ENCODE measurements at regions not wholly inside any gene's neighbourhood (a gene's known extent, or its start where the extent isn't known, plus 50 kb on each side); places are given as distances from the start of the nearest gene placed in this dataset.
A peak's percentile ranks its signal among the peaks of the same experiment; 100 is the strongest.

DNA sequence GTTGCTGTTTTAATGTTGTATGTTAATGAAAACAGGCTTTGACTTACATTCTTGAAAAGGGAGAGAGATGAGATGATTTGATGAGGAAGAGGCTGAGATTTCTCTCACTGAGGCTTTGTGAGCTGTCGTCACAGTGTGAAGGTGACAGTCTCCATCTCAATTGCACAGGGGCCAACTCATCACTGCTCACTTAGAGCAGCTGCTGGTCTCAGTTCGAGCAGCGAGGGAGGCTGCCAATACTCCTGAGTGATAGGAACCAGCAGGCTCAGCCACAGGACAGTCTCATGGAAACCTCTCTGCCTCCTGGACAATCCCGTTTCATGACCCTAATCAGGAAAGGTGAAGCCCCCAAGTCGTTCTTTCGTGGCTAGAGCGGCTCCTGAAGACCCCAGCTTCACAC is 170.7 kb upstream of the SOX11 start:
- H3K27me3 ChIP-seq (ENCODE audit: insufficient read depth, low read depth, severe bottlenecking): no peaks in the 10 kb centered on the region
- no peaks in the 10 kb centered on the region for H3K36me3 ChIP-seq
- no peak overlapping the region for H3K4me3 ChIP-seq (ENCODE audit: low read depth, low read length)
- no peaks in the 10 kb centered on the region for H3K9me3 ChIP-seq (ENCODE audit: severe bottlenecking)
- TF ChIP-seq CTCF (IDR thresholded peaks at IDR 0.05; ENCODE audit: low read depth, low read length): no peak
- H3K27ac ChIP-seq: no peak overlapping the region
- no peak for DNase-seq

DNA sequence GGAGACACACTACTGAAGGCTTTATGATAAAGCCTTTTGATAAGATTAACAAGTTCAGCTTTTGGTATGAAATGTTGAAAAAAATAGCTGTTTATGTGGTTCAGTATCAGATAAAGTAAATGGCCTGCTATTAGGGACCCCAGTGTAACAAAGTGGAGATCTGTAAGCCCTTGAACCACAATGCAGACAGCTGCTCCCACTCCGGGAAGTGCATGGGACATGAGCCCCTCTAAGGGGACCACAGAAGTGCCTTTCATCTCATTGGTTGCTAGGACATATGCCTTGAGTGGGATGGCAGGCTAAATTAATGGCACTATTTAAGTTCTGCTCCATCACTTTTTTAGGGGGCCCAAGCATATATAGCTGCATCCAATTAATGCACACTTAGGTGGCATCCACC is 167.6 kb upstream of the SOX11 start:
- Histone ChIP-seq H3K36me3 (no peaks in the 10 kb centered on the region), H3K27me3 (ENCODE audit: insufficient read depth, low read depth, severe bottlenecking) (no peaks in the 10 kb centered on the region), H3K27ac (no peak overlapping the region), H3K9me3 (ENCODE audit: severe bottlenecking) (no peaks in the 10 kb centered on the region), H3K4me3 (ENCODE audit: low read depth, low read length) (no peak overlapping the region)
- TF ChIP-seq CTCF (IDR thresholded peaks at IDR 0.05; ENCODE audit: low read depth, low read length): no peak
- DNase-seq: no peak

DNA sequence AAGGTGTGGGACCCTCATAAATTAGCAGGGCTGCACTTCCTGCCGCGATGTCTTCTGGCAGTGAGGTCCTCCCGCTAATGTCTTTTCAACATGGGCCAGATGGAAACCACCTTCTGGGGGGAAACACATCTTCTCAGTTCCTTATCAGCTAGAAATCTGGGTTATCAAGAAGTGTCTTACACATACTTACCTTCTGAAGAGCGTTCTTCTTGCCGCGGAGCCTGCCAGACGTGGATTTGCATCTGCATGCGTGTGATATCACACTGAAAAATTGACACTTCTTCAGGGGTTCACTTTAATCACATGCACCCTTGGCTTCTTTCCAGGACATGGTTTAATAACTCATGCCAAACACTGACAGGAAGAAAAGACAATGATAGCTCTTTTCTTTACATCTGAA is 163.5 kb upstream of the SOX11 start:
- Histone ChIP-seq H3K36me3 (no peaks in the 10 kb centered on the region), H3K27me3 (ENCODE audit: insufficient read depth, low read depth, severe bottlenecking) (no peaks in the 10 kb centered on the region), H3K9me3 (ENCODE audit: severe bottlenecking) (peaks cover 3% of the 10 kb centered on the region), H3K4me3 (ENCODE audit: low read depth, low read length) (no peak overlapping the region), H3K27ac (no peak overlapping the region)
- no peak for TF ChIP-seq CTCF (IDR thresholded peaks at IDR 0.05; ENCODE audit: low read depth, low read length)
- no peak for DNase-seq

- Histone ChIP-seq H3K27ac (peak overlapping the region; percentile 60), H3K9me3 (ENCODE audit: severe bottlenecking) (peaks cover 3% of the 10 kb centered on the region), H3K27me3 (ENCODE audit: insufficient read depth, low read depth, severe bottlenecking) (no peaks in the 10 kb centered on the region), H3K36me3 (no peaks in the 10 kb centered on the region), H3K4me3 (ENCODE audit: low read depth, low read length) (no peak overlapping the region)
- DNase-seq: peak; percentile 83
- TF ChIP-seq CTCF (IDR thresholded peaks at IDR 0.05; ENCODE audit: low read depth, low read length): no peak
Observed at GRCh38 chr2:5530011-5530696, 162.0 kb upstream of the SOX11 start.

GRCh38 chr2:5535301-5535700 is 156.9 kb upstream of the SOX11 start:
- H3K4me3 ChIP-seq (ENCODE audit: low read depth, low read length): no peak overlapping the region
- no peak overlapping the region for H3K27ac ChIP-seq
- no peak for DNase-seq
- no peaks in the 10 kb centered on the region for H3K36me3 ChIP-seq
- peaks cover 3% of the 10 kb centered on the region for H3K9me3 ChIP-seq (ENCODE audit: severe bottlenecking)
- no peak for TF ChIP-seq CTCF (IDR thresholded peaks at IDR 0.05; ENCODE audit: low read depth, low read length)
- H3K27me3 ChIP-seq (ENCODE audit: insufficient read depth, low read depth, severe bottlenecking): no peaks in the 10 kb centered on the region

DNA sequence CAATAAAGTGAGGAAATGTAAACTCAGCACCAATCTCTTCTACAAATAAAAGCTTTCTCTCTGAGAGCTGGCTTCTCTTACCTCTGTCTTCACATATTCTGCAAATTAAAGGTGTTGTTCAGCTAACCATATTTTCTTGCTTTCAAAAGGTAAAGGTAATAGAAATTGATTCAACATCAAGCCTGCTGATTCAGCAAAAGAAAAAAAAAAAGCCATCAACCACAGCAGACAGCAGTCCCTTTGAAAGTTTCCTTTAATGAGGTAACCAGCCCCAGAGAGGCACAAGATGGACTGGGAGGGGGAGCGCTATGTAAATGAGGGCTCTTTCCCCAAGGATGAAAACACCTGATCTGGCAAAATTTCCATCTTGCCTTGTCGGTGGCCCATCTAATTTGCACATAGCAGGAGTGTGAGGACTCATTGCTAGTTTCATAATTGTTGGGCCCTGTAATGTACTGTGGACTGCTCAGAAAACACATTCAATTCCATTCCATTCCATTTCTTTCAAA is 154.9 kb upstream of the SOX11 start:
- no peaks in the 10 kb centered on the region for H3K27me3 ChIP-seq (ENCODE audit: insufficient read depth, low read depth, severe bottlenecking)
- no peak for TF ChIP-seq CTCF (IDR thresholded peaks at IDR 0.05; ENCODE audit: low read depth, low read length)
- DNase-seq: no peak
- no peak overlapping the region for H3K4me3 ChIP-seq (ENCODE audit: low read depth, low read length)
- H3K9me3 ChIP-seq (ENCODE audit: severe bottlenecking): peaks cover 2% of the 10 kb centered on the region
- H3K27ac ChIP-seq: no peak overlapping the region
- no peaks in the 10 kb centered on the region for H3K36me3 ChIP-seq

Measured in WERI-Rb-1 (cell line).